AG09309 (cell line): ENCODE measurements at regions not wholly inside any gene's neighbourhood (a gene's known extent, or its start where the extent isn't known, plus 50 kb on each side); places are given as distances from the start of the nearest gene placed in this dataset.

Experiments used
- DNase-seq: peaks from one replicate; pipeline ENCODE4 v3.0.0-alpha.2; 2010; ENCODE audit warnings: low read depth
- H3K4me3 ChIP-seq: 2 replicates; pipeline ENCODE4 v1.5.1; 2011; ENCODE audit warnings: mild to moderate bottlenecking, low read depth, low read length, moderate library complexity; ENCODE audit not compliant: control insufficient read depth
- CTCF ChIP-seq: IDR thresholded peaks from 2 replicates; pipeline ENCODE4 v1.5.1; 2011; ENCODE audit warnings: mild to moderate bottlenecking, low read depth, low read length, inconsistent platforms; ENCODE audit not compliant: insufficient read depth, control insufficient read depth; ENCODE audit errors: missing control alignments

GRCh38 chr4:110854021-110854678 lies 231.3 kb upstream of the PITX2 start:
- H3K4me3 ChIP-seq: no peak overlapping the region
- peak; percentile 90 for DNase-seq
- no peak for TF ChIP-seq CTCF

- no peak for DNase-seq
- TF ChIP-seq CTCF: no peak
Measured at GRCh38 chr4:110860125-110860524, 237.2 kb upstream of the PITX2 start.

DNA sequence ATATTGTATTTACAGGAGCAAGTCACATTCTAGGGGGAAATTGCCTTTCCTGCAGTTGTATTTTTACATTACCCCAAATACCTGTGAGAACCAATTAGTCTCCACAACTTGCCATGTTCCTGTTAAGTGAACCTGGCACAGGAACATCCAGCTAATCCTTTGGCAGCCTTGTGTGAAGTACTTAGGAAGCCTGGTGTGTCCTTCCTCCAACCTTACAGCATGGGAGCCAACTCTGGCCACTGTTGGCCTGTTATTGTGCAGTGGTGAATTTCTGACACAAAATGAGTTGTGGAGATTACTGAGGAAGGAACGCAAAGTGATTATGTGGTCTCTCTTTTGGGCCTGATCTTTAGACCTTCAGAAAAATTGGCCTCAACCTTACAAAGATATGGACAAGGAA lies 238.0 kb upstream of the PITX2 start:
- no peak overlapping the region for H3K4me3 ChIP-seq
- DNase-seq: no peak
- TF ChIP-seq CTCF: no peak

More at GRCh38 chr4:110860125-110860524, 237.2 kb upstream of the PITX2 start:
- H3K4me3 ChIP-seq: no peak overlapping the region

- H3K4me3 ChIP-seq: no peak overlapping the region
- TF ChIP-seq CTCF: no peak
- peak; percentile 87 for DNase-seq
Measured at GRCh38 chr4:110865611-110866259, 242.9 kb upstream of the PITX2 start.

- no peak for DNase-seq
- no peak overlapping the region for H3K4me3 ChIP-seq
- TF ChIP-seq CTCF: no peak
Measured at GRCh38 chr4:110867251-110867960, 244.5 kb upstream of the PITX2 start.

- DNase-seq: no peak
- no peak overlapping the region for H3K4me3 ChIP-seq
- no peak for TF ChIP-seq CTCF
Measured at GRCh38 chr4:110867981-110868720, 245.3 kb upstream of the PITX2 start.
